ENCODE measurements at regions not wholly inside any gene's neighbourhood (a gene's known extent, or its start where the extent isn't known, plus 50 kb on each side); places are given as distances from the start of the nearest gene placed in this dataset.

DNA sequence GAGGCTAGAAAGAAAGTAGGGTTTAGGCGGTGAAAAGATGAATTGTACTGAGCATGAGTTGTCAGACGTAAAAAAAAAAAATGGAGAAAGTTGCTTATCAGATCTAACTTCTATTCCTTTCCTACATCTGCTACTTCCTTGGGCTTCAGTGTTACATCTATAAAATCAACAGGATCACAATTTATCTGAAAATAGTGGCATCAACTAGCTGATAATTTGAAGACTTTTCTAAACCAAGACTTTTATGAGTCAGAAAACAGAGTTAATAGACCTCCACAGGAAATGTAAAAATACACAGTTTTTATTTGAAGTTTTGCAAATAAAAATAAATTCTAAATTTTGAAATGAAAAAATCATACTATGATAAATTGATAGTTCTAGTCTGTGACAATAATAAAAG lies 399.8 kb downstream of the GRB14 start:
- TF ChIP-seq, protein P1, sequence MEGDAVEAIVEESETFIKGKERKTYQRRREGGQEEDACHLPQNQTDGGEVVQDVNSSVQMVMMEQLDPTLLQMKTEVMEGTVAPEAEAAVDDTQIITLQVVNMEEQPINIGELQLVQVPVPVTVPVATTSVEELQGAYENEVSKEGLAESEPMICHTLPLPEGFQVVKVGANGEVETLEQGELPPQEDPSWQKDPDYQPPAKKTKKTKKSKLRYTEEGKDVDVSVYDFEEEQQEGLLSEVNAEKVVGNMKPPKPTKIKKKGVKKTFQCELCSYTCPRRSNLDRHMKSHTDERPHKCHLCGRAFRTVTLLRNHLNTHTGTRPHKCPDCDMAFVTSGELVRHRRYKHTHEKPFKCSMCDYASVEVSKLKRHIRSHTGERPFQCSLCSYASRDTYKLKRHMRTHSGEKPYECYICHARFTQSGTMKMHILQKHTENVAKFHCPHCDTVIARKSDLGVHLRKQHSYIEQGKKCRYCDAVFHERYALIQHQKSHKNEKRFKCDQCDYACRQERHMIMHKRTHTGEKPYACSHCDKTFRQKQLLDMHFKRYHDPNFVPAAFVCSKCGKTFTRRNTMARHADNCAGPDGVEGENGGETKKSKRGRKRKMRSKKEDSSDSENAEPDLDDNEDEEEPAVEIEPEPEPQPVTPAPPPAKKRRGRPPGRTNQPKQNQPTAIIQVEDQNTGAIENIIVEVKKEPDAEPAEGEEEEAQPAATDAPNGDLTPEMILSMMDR (IDR thresholded peaks at IDR 0.05; ENCODE audit: low read depth, low read length) = no peak
- no peak for TF ChIP-seq EZH2phosphoT487 (IDR thresholded peaks at IDR 0.05; ENCODE audit: low read depth)
- no peaks in the 10 kb centered on the region for H3K4me1 ChIP-seq (ENCODE audit: low read length)
- H3K27ac ChIP-seq (ENCODE audit: low read length) = no peak overlapping the region
- H3K79me2 ChIP-seq (ENCODE audit: low read length) = no peaks in the 10 kb centered on the region
- no peak overlapping the region for H3K9ac ChIP-seq (ENCODE audit: low read length)
- H3K4me2 ChIP-seq (ENCODE audit: low read length) = no peak overlapping the region
- H3K4me3 ChIP-seq (ENCODE audit: low read length) = no peak overlapping the region
- H3K27me3 ChIP-seq (ENCODE audit: low read depth, low read length) = no peaks in the 10 kb centered on the region
- H4K20me1 ChIP-seq (ENCODE audit: insufficient read depth, low read length) = no peaks in the 10 kb centered on the region
- H2AFZ ChIP-seq (ENCODE audit: low read depth, low read length) = no peak overlapping the region
- H3K36me3 ChIP-seq (replicated peaks; ENCODE audit: low read depth, low read length) = no peaks in the 10 kb centered on the region
- no peaks in the 10 kb centered on the region for H3K9me3 ChIP-seq (ENCODE audit: insufficient read depth, low read length)

DNA sequence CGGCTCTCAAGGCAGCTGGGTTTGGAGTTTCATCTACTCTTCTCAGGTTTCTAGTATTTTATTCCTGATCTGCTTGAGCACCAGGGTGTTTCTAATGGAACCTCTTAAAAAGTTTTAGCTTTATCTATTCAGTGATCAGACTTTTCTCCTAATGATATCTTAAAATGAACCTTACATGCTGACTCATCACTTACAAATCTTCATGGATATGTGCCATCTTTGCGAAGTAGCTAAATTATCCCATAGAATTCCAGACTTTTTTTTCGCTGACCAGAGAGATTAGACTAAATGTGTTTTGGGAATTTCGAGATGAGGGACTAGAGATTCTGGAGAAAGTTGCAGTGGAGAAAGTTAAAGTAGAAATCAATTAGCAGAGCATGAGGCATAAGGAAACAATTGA lies 401.0 kb downstream of the GRB14 start:
- Histone ChIP-seq H3K9ac (ENCODE audit: low read length) (no peak overlapping the region), H3K79me2 (ENCODE audit: low read length) (no peaks in the 10 kb centered on the region), H3K36me3 (replicated peaks; ENCODE audit: low read depth, low read length) (no peaks in the 10 kb centered on the region), H3K27me3 (ENCODE audit: low read depth, low read length) (no peaks in the 10 kb centered on the region), H3K9me3 (ENCODE audit: insufficient read depth, low read length) (no peaks in the 10 kb centered on the region), H3K4me3 (ENCODE audit: low read length) (no peak overlapping the region), H3K4me1 (ENCODE audit: low read length) (no peaks in the 10 kb centered on the region), H2AFZ (ENCODE audit: low read depth, low read length) (no peak overlapping the region), H3K27ac (ENCODE audit: low read length) (no peak overlapping the region), H4K20me1 (ENCODE audit: insufficient read depth, low read length) (no peaks in the 10 kb centered on the region), H3K4me2 (ENCODE audit: low read length) (no peak overlapping the region)
- TF ChIP-seq, protein P1 (IDR thresholded peaks at IDR 0.05; ENCODE audit: low read depth, low read length) = no peak
- TF ChIP-seq EZH2phosphoT487 (IDR thresholded peaks at IDR 0.05; ENCODE audit: low read depth) = no peak

DNA sequence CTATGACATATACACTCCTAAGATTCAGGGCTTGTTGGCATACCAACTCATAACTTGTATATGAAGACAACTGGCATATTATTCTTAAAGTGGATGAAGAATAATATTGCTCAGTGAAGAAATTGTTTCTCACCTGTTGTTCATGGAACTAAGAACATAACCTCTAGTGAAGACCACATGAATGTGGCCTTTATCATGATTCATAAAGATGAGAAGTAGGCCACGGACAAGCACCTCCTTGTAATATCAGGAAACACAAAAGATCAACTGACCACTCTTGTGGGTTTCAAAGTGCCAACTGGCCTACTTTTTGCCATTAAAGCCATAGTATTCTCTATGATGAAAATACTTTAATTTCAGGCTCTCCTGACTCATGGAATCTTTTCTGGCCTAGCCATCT lies 407.4 kb downstream of the GRB14 start:
- no peak for TF ChIP-seq EZH2phosphoT487 (IDR thresholded peaks at IDR 0.05; ENCODE audit: low read depth)
- TF ChIP-seq, protein P1 (IDR thresholded peaks at IDR 0.05; ENCODE audit: low read depth, low read length) = no peak
- no peak overlapping the region for H3K27ac ChIP-seq (ENCODE audit: low read length)
- no peaks in the 10 kb centered on the region for H3K36me3 ChIP-seq (replicated peaks; ENCODE audit: low read depth, low read length)
- no peaks in the 10 kb centered on the region for H3K9me3 ChIP-seq (ENCODE audit: insufficient read depth, low read length)
- no peaks in the 10 kb centered on the region for H3K4me1 ChIP-seq (ENCODE audit: low read length)
- no peaks in the 10 kb centered on the region for H3K27me3 ChIP-seq (ENCODE audit: low read depth, low read length)
- no peak overlapping the region for H3K4me2 ChIP-seq (ENCODE audit: low read length)
- H3K4me3 ChIP-seq (ENCODE audit: low read length) = no peak overlapping the region
- H4K20me1 ChIP-seq (ENCODE audit: insufficient read depth, low read length) = no peaks in the 10 kb centered on the region
- H3K79me2 ChIP-seq (ENCODE audit: low read length) = no peaks in the 10 kb centered on the region
- H3K9ac ChIP-seq (ENCODE audit: low read length) = no peak overlapping the region
- no peak overlapping the region for H2AFZ ChIP-seq (ENCODE audit: low read depth, low read length)

DNA sequence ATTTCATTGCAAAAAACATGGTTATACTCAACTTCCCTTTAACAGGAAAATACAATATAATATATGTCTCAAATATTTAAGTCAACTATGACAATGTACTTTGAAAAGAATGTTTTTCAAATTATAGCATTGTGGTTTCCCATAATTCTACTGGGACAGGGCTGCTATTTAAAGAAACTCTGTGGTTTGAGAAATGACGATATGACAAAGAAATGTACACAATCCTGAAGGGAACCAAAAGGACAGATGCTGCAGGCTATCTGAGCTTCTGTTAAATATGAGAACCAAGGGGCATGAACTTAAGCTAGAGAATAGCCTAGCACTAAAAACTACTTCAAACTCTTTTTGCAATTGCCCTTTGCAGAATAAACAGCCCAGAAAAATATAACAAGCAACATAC lies 415.9 kb downstream of the GRB14 start:
- Histone ChIP-seq H4K20me1 (ENCODE audit: insufficient read depth, low read length) (no peaks in the 10 kb centered on the region), H3K36me3 (replicated peaks; ENCODE audit: low read depth, low read length) (no peaks in the 10 kb centered on the region), H3K79me2 (ENCODE audit: low read length) (no peaks in the 10 kb centered on the region), H3K27me3 (ENCODE audit: low read depth, low read length) (no peaks in the 10 kb centered on the region), H3K9ac (ENCODE audit: low read length) (no peak overlapping the region), H2AFZ (ENCODE audit: low read depth, low read length) (no peak overlapping the region), H3K27ac (ENCODE audit: low read length) (no peak overlapping the region), H3K4me3 (ENCODE audit: low read length) (no peak overlapping the region), H3K4me1 (ENCODE audit: low read length) (no peaks in the 10 kb centered on the region), H3K9me3 (ENCODE audit: insufficient read depth, low read length) (no peaks in the 10 kb centered on the region), H3K4me2 (ENCODE audit: low read length) (no peak overlapping the region)
- TF ChIP-seq, protein P1 (IDR thresholded peaks at IDR 0.05; ENCODE audit: low read depth, low read length) = no peak
- TF ChIP-seq EZH2phosphoT487 (IDR thresholded peaks at IDR 0.05; ENCODE audit: low read depth) = no peak
